HepG2 (cell line): ENCODE measurements at regions not wholly inside any gene's neighbourhood (a gene's known extent, or its start where the extent isn't known, plus 50 kb on each side); places are given as distances from the start of the nearest gene placed in this dataset.

Source experiments
- ARID3A ChIP-seq: IDR thresholded peaks from 2 replicates; pipeline ENCODE4 v1.6.1; 2012; ENCODE audit warnings: low read depth, low read length, improper control_type of control experiment
- ARNT2 ChIP-seq: sonication (generic); formaldehyde crosslinking; IDR thresholded peaks from 2 replicates; pipeline ENCODE4 v1.8.0; 2022; ENCODE audit warnings: mild to moderate bottlenecking, low read depth, missing genetic modification reagents, moderate library complexity
- BATF2 ChIP-seq: sonication (generic); formaldehyde crosslinking; IDR thresholded peaks from 2 replicates; pipeline ENCODE4 v1.8.0; 2022; ENCODE audit warnings: mild to moderate bottlenecking, missing genetic modification reagents, moderate library complexity
- FOXA3 ChIP-seq: IDR thresholded peaks from 2 replicates; pipeline ENCODE4 v1.6.1; 2016; ENCODE audit warnings: missing genetic modification reagents, missing compliant biosample characterization
- MLLT10 ChIP-seq: sonication (generic); formaldehyde crosslinking; IDR thresholded peaks from 2 replicates; pipeline ENCODE4 v1.4.0; 2020; ENCODE audit warnings: missing genetic modification reagents
- NPAS2 ChIP-seq: sonication (generic); formaldehyde crosslinking; IDR thresholded peaks from 2 replicates; pipeline ENCODE4 v1.8.0; 2022; ENCODE audit warnings: mild to moderate bottlenecking, missing genetic modification reagents, borderline replicate concordance
- PCBP1 ChIP-seq: fragments of 200-400 bp; formaldehyde crosslinking; IDR thresholded peaks from 2 replicates; pipeline ENCODE4 v1.6.1; 2017; ENCODE audit warnings: mild to moderate bottlenecking, low read depth, low read length, borderline replicate concordance
- SP5 ChIP-seq: IDR thresholded peaks from 2 replicates; pipeline ENCODE4 v1.6.1; 2016; ENCODE audit warnings: low read depth, borderline replicate concordance
- ZBTB34 ChIP-seq: sonication (generic); formaldehyde crosslinking; IDR thresholded peaks from 2 replicates; pipeline ENCODE4 v1.8.0; 2022; ENCODE audit warnings: mild to moderate bottlenecking, missing genetic modification reagents
- ZHX2 ChIP-seq, 2 experiments: sonication (generic) in 1 of 2; formaldehyde crosslinking in 1 of 2; IDR thresholded peaks; 2 replicates each; pipeline versions ENCODE4 v1.6.1 to v1.9.0; 2014 to 2022; ENCODE audit warnings: antibody characterized with exemption in 1 of 2, borderline replicate concordance in 1 of 2, inconsistent platforms in 1 of 2, low read depth in 1 of 2, missing genetic modification reagents in 1 of 2
- ZNF20 ChIP-seq: sonication (generic); formaldehyde crosslinking; IDR thresholded peaks from 2 replicates; pipeline ENCODE4 v1.4.0; 2020; ENCODE audit warnings: mild to moderate bottlenecking, moderate library complexity, missing genetic modification reagents
- ZNF30 ChIP-seq: sonication (generic); formaldehyde crosslinking; IDR thresholded peaks from 2 replicates; pipeline ENCODE4 v1.5.0; 2020; ENCODE audit warnings: mild to moderate bottlenecking, missing genetic modification reagents
- ZNF430 ChIP-seq: sonication (generic); formaldehyde crosslinking; IDR thresholded peaks from 2 replicates; pipeline ENCODE4 v1.9.0; 2021; ENCODE audit warnings: mild to moderate bottlenecking, missing genetic modification reagents
- ZNF512B ChIP-seq: sonication (generic); formaldehyde crosslinking; IDR thresholded peaks from 2 replicates; pipeline ENCODE4 v1.5.1; 2020; ENCODE audit warnings: missing genetic modification reagents, mild to moderate bottlenecking, borderline replicate concordance
- ZNF576 ChIP-seq: sonication (generic); formaldehyde crosslinking; IDR thresholded peaks from 2 replicates; pipeline ENCODE4 v1.4.0; 2020; ENCODE audit warnings: mild to moderate bottlenecking, missing genetic modification reagents

- TF ChIP-seq ZHX2 (IDR thresholded peaks at IDR 0.05; ENCODE audit: low read depth) (no peak), ZHX2 (CRISPR knock-in tag; IDR thresholded peaks at IDR 0.05; ENCODE audit: borderline replicate concordance) (no peak), BATF2 (no peak), ARID3A (no peak), ZNF512B (CRISPR knock-in tag) (no peak), FOXA3 (CRISPR knock-in tag) (peak; percentile 38; the same call in 1 of the 2 replicates), PCBP1 (no peak), SP5 (CRISPR knock-in tag) (0 out of 2 replicates have a peak, but pooled peaks have one; percentile 38), ZNF30 (no peak), ARNT2 (CRISPR knock-in tag) (no peak), ZNF20 (CRISPR knock-in tag) (no peak), ZNF576 (no peak), ZBTB34 (CRISPR knock-in tag) (no peak), MLLT10 (CRISPR knock-in tag) (no peak), NPAS2 (CRISPR knock-in tag) (no peak), ZNF430 (CRISPR knock-in tag) (0 out of 2 replicates have a peak, but pooled peaks have one; percentile 20)
Measured at GRCh38 chr2:45330637-45331409, 280.2 kb downstream of the SRBD1 start (continued).
